ENCODE measurements at regions not wholly inside any gene's neighbourhood (a gene's known extent, or its start where the extent isn't known, plus 50 kb on each side); places are given as distances from the start of the nearest gene placed in this dataset.
"Not testable (repeated sequence)": the region's sequence is repeated elsewhere in the genome, so short reads cannot be mapped to it uniquely, and the experiment has no call there.

- no peak overlapping the region for H3K4me3 Mint-ChIP-seq
- H3K4me1 Mint-ChIP-seq (ENCODE audit: low read depth) = peaks cover 3% of the 10 kb centered on the region
- no peaks in the 10 kb centered on the region for H3K36me3 Mint-ChIP-seq (ENCODE audit: insufficient read depth)
- no peak for DNase-seq
- peaks cover 56% of the 10 kb centered on the region for H3K27me3 Mint-ChIP-seq (ENCODE audit: low read depth)
- no peaks in the 10 kb centered on the region for H3K9me3 Mint-ChIP-seq
- ATAC-seq = no peak
These were observed 50.4 kb upstream of the ARHGEF7 start for GRCh38 chr13:111064661-111065060.

- Mint-ChIP-seq H3K36me3 (ENCODE audit: insufficient read depth) (no peaks in the 10 kb centered on the region), H3K27me3 (ENCODE audit: low read depth) (peaks cover 54% of the 10 kb centered on the region), H3K9me3 (no peaks in the 10 kb centered on the region), H3K4me3 (no peak overlapping the region), H3K4me1 (ENCODE audit: low read depth) (peaks cover 3% of the 10 kb centered on the region)
- ATAC-seq (no peak), DNase-seq (no peak)
These were observed 52.1 kb upstream of the ARHGEF7 start for GRCh38 chr13:111062966-111063365.

- ATAC-seq = no peak
- peaks cover 51% of the 10 kb centered on the region for H3K27me3 Mint-ChIP-seq (ENCODE audit: low read depth)
- peaks cover 3% of the 10 kb centered on the region for H3K4me1 Mint-ChIP-seq (ENCODE audit: low read depth)
- no peaks in the 10 kb centered on the region for H3K9me3 Mint-ChIP-seq
- no peak for DNase-seq
- H3K4me3 Mint-ChIP-seq = no peak overlapping the region
- no peaks in the 10 kb centered on the region for H3K36me3 Mint-ChIP-seq (ENCODE audit: insufficient read depth)
These were observed 52.8 kb upstream of the ARHGEF7 start for GRCh38 chr13:111062305-111062704.

GRCh38 chr13:111061358-111062045 lies 53.6 kb upstream of the ARHGEF7 start:
- peaks cover 57% of the 10 kb centered on the region for H3K27me3 Mint-ChIP-seq (ENCODE audit: low read depth)

GRCh38 chr13:111060237-111060919 lies 54.7 kb upstream of the ARHGEF7 start:
- DNase-seq (no peak), ATAC-seq (no peak)
- Mint-ChIP-seq H3K9me3 (no peaks in the 10 kb centered on the region), H3K4me1 (ENCODE audit: low read depth) (no peaks in the 10 kb centered on the region), H3K27me3 (ENCODE audit: low read depth) (peaks cover 52% of the 10 kb centered on the region), H3K4me3 (no peak overlapping the region), H3K36me3 (ENCODE audit: insufficient read depth) (no peaks in the 10 kb centered on the region)

More at GRCh38 chr13:111061358-111062045, 53.6 kb upstream of the ARHGEF7 start:
- Mint-ChIP-seq H3K4me3 (no peak overlapping the region), H3K9me3 (no peaks in the 10 kb centered on the region), H3K36me3 (ENCODE audit: insufficient read depth) (no peaks in the 10 kb centered on the region), H3K4me1 (ENCODE audit: low read depth) (peaks cover 2% of the 10 kb centered on the region)
- no peak for ATAC-seq
- DNase-seq = no peak

- H3K9me3 Mint-ChIP-seq = no peaks in the 10 kb centered on the region
- DNase-seq (no peak), ATAC-seq (no peak)
- no peaks in the 10 kb centered on the region for H3K36me3 Mint-ChIP-seq (ENCODE audit: insufficient read depth)
- H3K4me3 Mint-ChIP-seq = no peak overlapping the region
- H3K27me3 Mint-ChIP-seq (ENCODE audit: low read depth) = peaks cover 45% of the 10 kb centered on the region
- H3K4me1 Mint-ChIP-seq (ENCODE audit: low read depth) = no peaks in the 10 kb centered on the region
These were observed 56.2 kb upstream of the ARHGEF7 start for GRCh38 chr13:111058796-111059506.

- not testable (repeated sequence) for H3K9me3 Mint-ChIP-seq; ATAC-seq; H3K4me1 Mint-ChIP-seq (ENCODE audit: low read depth); H3K4me3 Mint-ChIP-seq; DNase-seq; H3K36me3 Mint-ChIP-seq (ENCODE audit: insufficient read depth)
- peaks cover 48% of the 10 kb centered on the region for H3K27me3 Mint-ChIP-seq (ENCODE audit: low read depth)
These were observed 56.8 kb upstream of the ARHGEF7 start for GRCh38 chr13:111058339-111058738.

GRCh38 chr13:111051726-111052232 lies 63.3 kb upstream of the ARHGEF7 start:
- not testable (repeated sequence) for H3K4me3 Mint-ChIP-seq; H3K36me3 Mint-ChIP-seq (ENCODE audit: insufficient read depth); ATAC-seq; H3K9me3 Mint-ChIP-seq; H3K4me1 Mint-ChIP-seq (ENCODE audit: low read depth); DNase-seq
- H3K27me3 Mint-ChIP-seq (ENCODE audit: low read depth) = peaks cover 21% of the 10 kb centered on the region

GRCh38 chr13:111051041-111051725 lies 63.9 kb upstream of the ARHGEF7 start:
- Mint-ChIP-seq H3K4me1 (ENCODE audit: low read depth) (peaks cover 5% of the 10 kb centered on the region), H3K27me3 (ENCODE audit: low read depth) (peaks cover 17% of the 10 kb centered on the region), H3K36me3 (ENCODE audit: insufficient read depth) (no peaks in the 10 kb centered on the region), H3K9me3 (no peaks in the 10 kb centered on the region), H3K4me3 (no peak overlapping the region)
- ATAC-seq (no peak), DNase-seq (no peak)

- no peaks in the 10 kb centered on the region for H3K36me3 Mint-ChIP-seq (ENCODE audit: insufficient read depth)
- no peak for DNase-seq
- H3K4me3 Mint-ChIP-seq = no peak overlapping the region
- ATAC-seq = no peak
- no peaks in the 10 kb centered on the region for H3K9me3 Mint-ChIP-seq
- H3K27me3 Mint-ChIP-seq (ENCODE audit: low read depth) = peaks cover 14% of the 10 kb centered on the region
- peaks cover 5% of the 10 kb centered on the region for H3K4me1 Mint-ChIP-seq (ENCODE audit: low read depth)
These were observed 64.6 kb upstream of the ARHGEF7 start for GRCh38 chr13:111050539-111050879.

- peaks cover 5% of the 10 kb centered on the region for H3K4me1 Mint-ChIP-seq (ENCODE audit: low read depth)
- no peaks in the 10 kb centered on the region for H3K36me3 Mint-ChIP-seq (ENCODE audit: insufficient read depth)
- ATAC-seq (no peak), DNase-seq (no peak)
- no peaks in the 10 kb centered on the region for H3K9me3 Mint-ChIP-seq
- no peak overlapping the region for H3K4me3 Mint-ChIP-seq
- peaks cover 14% of the 10 kb centered on the region for H3K27me3 Mint-ChIP-seq (ENCODE audit: low read depth)
These were observed 65.1 kb upstream of the ARHGEF7 start for GRCh38 chr13:111049791-111050538.

GRCh38 chr13:111048387-111048786 lies 66.7 kb upstream of the ARHGEF7 start:
- H3K9me3 Mint-ChIP-seq = no peaks in the 10 kb centered on the region
- peaks cover 5% of the 10 kb centered on the region for H3K4me1 Mint-ChIP-seq (ENCODE audit: low read depth)
- no peaks in the 10 kb centered on the region for H3K36me3 Mint-ChIP-seq (ENCODE audit: insufficient read depth)
- no peak for DNase-seq
- ATAC-seq = no peak
- H3K4me3 Mint-ChIP-seq = no peak overlapping the region
- H3K27me3 Mint-ChIP-seq (ENCODE audit: low read depth) = peaks cover 6% of the 10 kb centered on the region

- Mint-ChIP-seq H3K4me3 (no peak overlapping the region), H3K27me3 (ENCODE audit: low read depth) (peaks cover 7% of the 10 kb centered on the region), H3K36me3 (ENCODE audit: insufficient read depth) (no peaks in the 10 kb centered on the region), H3K9me3 (no peaks in the 10 kb centered on the region), H3K4me1 (ENCODE audit: low read depth) (peaks cover 5% of the 10 kb centered on the region)
- ATAC-seq = no peak
- DNase-seq = no peak
These were observed 67.8 kb upstream of the ARHGEF7 start for GRCh38 chr13:111047326-111047725.
